Renal cortex interstitium (tissue), 11 donors: ENCODE measurements at regions not wholly inside any gene's neighbourhood (a gene's known extent, or its start where the extent isn't known, plus 50 kb on each side); places are given as distances from the start of the nearest gene placed in this dataset.

Experiments
- DNase-seq, 11 donors: peaks; one replicate each; pipeline ENCODE4 v3.0.0-alpha.2; 2013; ENCODE audit warnings: low read depth in 9 of 11, low spot score in 4 of 11; ENCODE audit errors: extremely low read depth in 1 of 11

- DNase-seq: no peak
Measured at GRCh38 chr18:55123361-55123760, 164.1 kb upstream of the CCDC68 start.

GRCh38 chr18:55121397-55122170 lies 162.3 kb upstream of the CCDC68 start:
- DNase-seq: no peak

GRCh38 chr18:55120896-55121295 lies 161.6 kb upstream of the CCDC68 start:
- DNase-seq: no peak

- DNase-seq: no peak
Measured at GRCh38 chr18:55119434-55119833, 160.2 kb upstream of the CCDC68 start.

GRCh38 chr18:55119016-55119415 lies 159.8 kb upstream of the CCDC68 start:
- no peak for DNase-seq

- no peak for DNase-seq
Measured at GRCh38 chr18:55116863-55117262, 157.6 kb upstream of the CCDC68 start.

GRCh38 chr18:55115606-55116005 lies 156.3 kb upstream of the CCDC68 start:
- DNase-seq: no peak

GRCh38 chr18:55114876-55115275 lies 155.6 kb upstream of the CCDC68 start:
- DNase-seq: no peak

GRCh38 chr18:55113800-55114199 lies 154.5 kb upstream of the CCDC68 start:
- no peak for DNase-seq

- no peak for DNase-seq
Measured at GRCh38 chr18:55111271-55111670, 152.0 kb upstream of the CCDC68 start.

GRCh38 chr18:55110436-55110835 lies 151.2 kb upstream of the CCDC68 start:
- peak in 3 of 11 donors; percentile 17 to 35 (median 26) for DNase-seq

GRCh38 chr18:55109818-55110414 lies 150.7 kb upstream of the CCDC68 start:
- no peak for DNase-seq

- no peak for DNase-seq
Measured at GRCh38 chr18:55106906-55107305, 147.6 kb upstream of the CCDC68 start.

GRCh38 chr18:55106466-55106865 lies 147.2 kb upstream of the CCDC68 start:
- no peak for DNase-seq

GRCh38 chr18:55105873-55106272 lies 146.6 kb upstream of the CCDC68 start:
- no peak for DNase-seq

GRCh38 chr18:55102958-55103456 lies 143.7 kb upstream of the CCDC68 start:
- DNase-seq: no peak

- DNase-seq: no peak
Measured at GRCh38 chr18:55102501-55102900, 143.2 kb upstream of the CCDC68 start.

GRCh38 chr18:55101458-55101824 lies 142.2 kb upstream of the CCDC68 start:
- DNase-seq: no peak

GRCh38 chr18:55100817-55101457 lies 141.7 kb upstream of the CCDC68 start:
- no peak for DNase-seq

- peak in 10 of 11 donors; percentile 51 to 88 (median 74) for DNase-seq
Measured at GRCh38 chr18:55097456-55098170, 138.4 kb upstream of the CCDC68 start.
